Cardiac muscle cell (in vitro differentiated cells and primary cell): ENCODE measurements at regions not wholly inside any gene's neighbourhood (a gene's known extent, or its start where the extent isn't known, plus 50 kb on each side); places are given as distances from the start of the nearest gene placed in this dataset.

Experiments
- DNase-seq, 2 donors: peaks; one replicate each; pipeline versions ENCODE4 v3.0.0 to v3.0.0-alpha.2; 2010 to 2017; ENCODE audit warnings: low read depth in 1 of 2, low spot score in 1 of 2
- H3K27ac ChIP-seq: fragments of 200-600 bp; sonication (generic); 2 replicates; pipeline ENCODE4 v1.5.1; 2016
- H3K27me3 ChIP-seq: fragments of 200-600 bp; sonication (generic); 2 replicates; pipeline ENCODE4 v1.6.0; 2016; ENCODE audit warnings: control low read depth
- H3K36me3 ChIP-seq: fragments of 200-600 bp; sonication (generic); 2 replicates; pipeline ENCODE4 v1.5.1; 2016; ENCODE audit warnings: control low read depth
- H3K4me1 ChIP-seq: fragments of 200-600 bp; sonication (generic); 2 replicates; pipeline ENCODE4 v1.8.1; 2017; ENCODE audit warnings: low read depth, mild to moderate bottlenecking, mixed run types
- H3K4me3 ChIP-seq: fragments of 200-600 bp; sonication (generic); 2 replicates; pipeline ENCODE4 v1.5.1; 2016; ENCODE audit warnings: mild to moderate bottlenecking
- H3K9me3 ChIP-seq: fragments of 200-600 bp; sonication (generic); 2 replicates; pipeline ENCODE4 v1.5.1; 2017; ENCODE audit warnings: low read depth, mild to moderate bottlenecking, control low read depth
- CTCF ChIP-seq: IDR thresholded peaks from 2 replicates; pipeline ENCODE4 v1.5.1; 2012; ENCODE audit warnings: low read depth, mild to moderate bottlenecking, low read length

- Histone ChIP-seq H3K27me3 (no peaks in the 10 kb centered on the region), H3K4me1 (no peaks in the 10 kb centered on the region), H3K9me3 (no peaks in the 10 kb centered on the region), H3K36me3 (no peaks in the 10 kb centered on the region), H3K4me3 (no peak overlapping the region), H3K27ac (no peak overlapping the region)
- no peak for TF ChIP-seq CTCF
- DNase-seq: no peak
These were observed 116.8 kb downstream of the DNAJB9 start for GRCh38 chr7:108686494-108686893.

DNA sequence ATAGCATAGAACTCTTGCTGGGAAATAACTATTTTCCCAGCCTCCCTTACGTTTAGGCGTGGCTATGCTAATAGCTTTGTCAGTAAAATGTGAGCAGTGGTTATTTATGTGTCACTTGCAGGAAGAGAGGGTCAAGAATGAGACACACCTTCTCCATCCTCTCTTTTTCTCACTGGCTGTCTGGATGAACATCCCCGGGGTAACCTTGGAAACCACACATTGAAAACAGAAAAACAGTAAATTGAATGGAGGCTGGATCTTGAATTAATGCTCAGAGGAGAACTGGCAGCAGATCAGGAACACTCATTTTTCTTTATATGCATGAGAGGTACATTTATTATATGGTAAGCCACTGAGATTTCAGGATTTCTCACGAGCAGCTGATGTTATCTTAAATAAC is 127.6 kb downstream of the DNAJB9 start:
- Histone ChIP-seq H3K27me3 (no peaks in the 10 kb centered on the region), H3K27ac (no peak overlapping the region), H3K4me3 (no peak overlapping the region), H3K36me3 (no peaks in the 10 kb centered on the region), H3K4me1 (no peaks in the 10 kb centered on the region), H3K9me3 (no peaks in the 10 kb centered on the region)
- no peak for TF ChIP-seq CTCF
- no peak for DNase-seq

GRCh38 chr7:108711611-108712010 is 141.9 kb downstream of the DNAJB9 start:
- Histone ChIP-seq H3K9me3 (no peaks in the 10 kb centered on the region), H3K4me1 (no peaks in the 10 kb centered on the region), H3K4me3 (no peak overlapping the region), H3K36me3 (no peaks in the 10 kb centered on the region), H3K27ac (no peak overlapping the region), H3K27me3 (no peaks in the 10 kb centered on the region)
- TF ChIP-seq CTCF: no peak
- no peak for DNase-seq

DNA sequence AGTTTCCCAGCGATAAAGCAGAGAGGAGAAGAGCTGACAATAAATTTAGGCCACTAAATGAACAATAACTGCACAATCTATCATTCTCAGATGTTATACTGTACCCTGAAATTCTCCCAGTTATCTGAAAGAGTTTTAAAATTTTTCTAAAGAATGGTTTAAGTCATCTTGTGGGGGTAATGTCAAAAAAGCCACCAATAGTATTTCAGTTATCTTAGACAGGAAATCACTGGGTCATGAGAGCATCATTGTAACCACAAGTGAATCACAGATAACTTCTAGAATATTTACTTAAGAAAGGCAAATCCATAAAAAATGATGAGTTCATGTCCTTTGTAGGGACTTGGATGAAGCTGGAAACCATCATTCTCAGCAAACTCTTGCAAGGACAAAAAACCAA is 147.1 kb downstream of the DNAJB9 start:
- no peak for TF ChIP-seq CTCF

DNA sequence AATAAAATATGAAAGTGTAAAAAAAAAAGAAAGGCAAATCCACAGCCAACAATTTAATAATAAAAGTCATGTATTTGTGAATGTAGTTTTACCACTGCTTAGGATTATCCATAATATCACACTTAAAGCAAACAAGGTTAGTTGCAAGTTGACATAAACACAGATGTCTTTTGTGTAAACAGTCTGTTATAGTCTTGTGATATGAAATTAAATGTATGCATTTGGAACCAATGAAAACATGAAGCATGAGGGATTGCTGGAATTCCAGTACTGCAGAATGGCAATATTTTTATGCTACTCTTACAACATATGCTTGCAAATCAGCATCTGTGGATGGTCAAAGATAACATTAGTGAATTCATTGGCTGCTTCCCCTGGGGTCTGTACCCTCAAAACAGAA is 148.1 kb downstream of the DNAJB9 start:
- Histone ChIP-seq H3K4me1 (no peaks in the 10 kb centered on the region), H3K9me3 (no peaks in the 10 kb centered on the region), H3K4me3 (no peak overlapping the region), H3K36me3 (no peaks in the 10 kb centered on the region), H3K27ac (no peak overlapping the region), H3K27me3 (no peaks in the 10 kb centered on the region)
- DNase-seq: no peak
- no peak for TF ChIP-seq CTCF

More for the DNA sequence above, 147.1 kb downstream of the DNAJB9 start:
- H3K36me3 ChIP-seq: no peaks in the 10 kb centered on the region
- H3K27me3 ChIP-seq: no peaks in the 10 kb centered on the region
- no peaks in the 10 kb centered on the region for H3K4me1 ChIP-seq
- no peaks in the 10 kb centered on the region for H3K9me3 ChIP-seq
- no peak overlapping the region for H3K27ac ChIP-seq
- no peak overlapping the region for H3K4me3 ChIP-seq
- peak in 1 of 2 donors; percentile 34 for DNase-seq

DNA sequence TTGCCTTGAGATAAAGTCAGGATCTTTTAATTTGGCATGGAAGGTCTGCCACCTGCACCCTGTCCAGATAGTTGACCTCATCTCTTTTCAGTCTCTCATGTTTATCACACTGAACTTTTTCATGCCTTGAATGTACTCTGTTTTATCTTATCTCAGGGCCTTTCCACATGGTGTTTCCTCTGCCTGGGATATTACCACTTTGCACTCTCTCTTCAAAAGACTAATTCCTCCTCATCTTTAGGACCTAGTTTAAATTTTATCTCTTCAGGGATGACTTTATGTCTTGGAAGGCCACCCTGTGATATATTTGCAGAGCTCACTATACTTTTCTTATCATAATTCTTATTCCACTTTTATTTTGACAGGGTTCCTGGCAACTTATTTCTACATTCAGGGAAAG is 150.0 kb downstream of the DNAJB9 start:
- Histone ChIP-seq H3K36me3 (no peaks in the 10 kb centered on the region), H3K4me3 (no peak overlapping the region), H3K9me3 (no peaks in the 10 kb centered on the region), H3K27me3 (no peaks in the 10 kb centered on the region), H3K4me1 (peaks cover 14% of the 10 kb centered on the region), H3K27ac (no peak overlapping the region)
- DNase-seq: no peak
- no peak for TF ChIP-seq CTCF
